ENCODE measurements at regions not wholly inside any gene's neighbourhood (a gene's known extent, or its start where the extent isn't known, plus 50 kb on each side); places are given as distances from the start of the nearest gene placed in this dataset.

DNA sequence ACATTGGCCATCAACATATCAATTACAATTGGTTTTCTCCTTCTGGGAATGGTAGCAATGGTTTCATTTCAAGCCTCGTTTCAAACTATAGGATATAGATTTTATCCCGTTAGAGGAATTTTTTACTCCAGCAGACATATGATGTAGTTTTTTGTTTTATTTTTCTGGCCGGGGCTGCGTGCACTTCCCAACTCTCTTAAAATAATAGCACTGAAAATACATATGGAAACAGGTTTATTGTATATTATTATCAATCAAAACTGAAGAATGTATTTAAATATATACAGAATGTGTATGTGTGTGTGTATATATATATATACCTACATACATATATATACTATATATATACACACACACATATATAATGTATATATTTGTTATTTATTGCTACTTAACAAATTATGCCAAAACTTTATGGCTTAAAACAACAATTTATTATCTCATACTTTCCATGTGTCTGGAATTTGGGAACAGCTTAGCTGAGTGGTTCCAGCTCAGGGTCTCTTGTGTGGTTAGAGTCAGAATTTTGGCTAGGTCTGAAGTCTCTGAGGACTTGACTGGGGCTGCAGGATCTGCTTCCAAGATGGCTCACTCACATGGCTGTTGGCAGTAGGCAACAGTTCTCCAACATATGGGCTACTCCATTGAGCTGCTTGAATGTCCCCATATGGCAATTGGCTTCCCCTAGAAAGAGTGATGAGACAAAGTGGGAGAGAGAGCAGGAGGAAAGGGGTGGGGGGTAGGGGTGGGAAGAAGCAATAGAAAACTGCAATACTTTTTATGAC is 314.1 kb downstream of the PPP1R2C start:
- no peaks in the 10 kb centered on the region for H3K36me3 ChIP-seq (ENCODE audit: control insufficient read depth, insufficient read depth, low read length)
- CTCF ChIA-PET (ENCODE audit: low intra/inter-chr PET ratio), result no interaction called here
- no peak overlapping the region for H2AFZ ChIP-seq (ENCODE audit: low read depth, low read length)
- no peaks in the 10 kb centered on the region for H4K20me1 ChIP-seq (replicated peaks; ENCODE audit: control insufficient read depth, insufficient read depth, low read length)
- H3K27ac ChIP-seq (ENCODE audit: extremely low read depth, low read depth, low read length), result no peak overlapping the region
- H3K79me2 ChIP-seq (ENCODE audit: control insufficient read depth, insufficient read depth, low read length), result no peaks in the 10 kb centered on the region
- H3K9me3 ChIP-seq (replicated peaks; ENCODE audit: control insufficient read depth, insufficient read depth, low read depth, low read length), result no peaks in the 10 kb centered on the region
- 0% methylated on average over 4 of the region's 4 CpGs for WGBS (ENCODE audit: insufficient coverage, low coverage, missing lambda C conversion rate)
- BruUV-seq (replicated peaks), result no TSS peak
- DNase-seq (ENCODE audit: extremely low read depth in 1 of 4, low spot score in 3 of 4), result no peak
- in situ Hi-C loops (cut with MboI), result no loop called here
- no peak for ATAC-seq
- H3K27me3 ChIP-seq (ENCODE audit: control insufficient read depth in 2 of 2, insufficient read depth in 2 of 2, low read length in 2 of 2), result no peaks in the 10 kb centered on the region
- POLR2A ChIA-PET, result no interaction called here
- H3K4me1 ChIP-seq (replicated peaks in 1 of 2; ENCODE audit: control insufficient read depth in 2 of 2, insufficient read depth in 2 of 2, low read length in 2 of 2), result no peaks in the 10 kb centered on the region
- no peaks in the 10 kb centered on the region for H3K9me1 ChIP-seq (ENCODE audit: control insufficient read depth, insufficient read depth, low read length)
- FAIRE-seq, result no peak
- H3K9ac ChIP-seq (ENCODE audit: insufficient read depth in 1 of 2, low read depth in 2 of 2, low read length in 2 of 2), result no peak overlapping the region
- H3K4me2 ChIP-seq (ENCODE audit: insufficient read depth, low read length), result no peak overlapping the region
- no peak overlapping the region for H3K4me3 ChIP-seq
- intact Hi-C loops (cut with micrococcal nuclease), result no loop called here
- TF ChIP-seq RUNX1 (IDR thresholded peaks at IDR 0.05; ENCODE audit: low read depth) (no peak), ARID3A (IDR thresholded peaks at IDR 0.05; ENCODE audit: borderline replicate concordance, low read depth, low read length) (no peak), FOXP1 (CRISPR knock-in tag; IDR thresholded peaks at IDR 0.05) (no peak), MEF2D (tag; conservative IDR thresholded peaks at IDR 0.05; ENCODE audit: low read depth) (no peak), TOE1 (IDR thresholded peaks at IDR 0.05; ENCODE audit: borderline replicate concordance) (no peak), TOE1 (CRISPR knock-in tag; IDR thresholded peaks at IDR 0.05; ENCODE audit: borderline replicate concordance, low read depth) (no peak), ZNF79 (CRISPR knock-in tag; IDR thresholded peaks at IDR 0.05; ENCODE audit: low read depth) (no peak), ZBTB26 (CRISPR knock-in tag; IDR thresholded peaks at IDR 0.05) (no peak), SAP30 (IDR thresholded peaks at IDR 0.05; ENCODE audit: borderline replicate concordance, insufficient read depth, low read depth, low read length, poor library complexity, severe bottlenecking) (no peak), POLR2G (IDR thresholded peaks at IDR 0.05; ENCODE audit: low read depth, low read length) (no peak)
